ENCODE measurements at regions not wholly inside any gene's neighbourhood (a gene's known extent, or its start where the extent isn't known, plus 50 kb on each side); places are given as distances from the start of the nearest gene placed in this dataset.
"Not testable (repeated sequence)": the region's sequence is repeated elsewhere in the genome, so short reads cannot be mapped to it uniquely, and the experiment has no call there.

- no peak for TF ChIP-seq CTCF (IDR thresholded peaks at IDR 0.05)
- no peak overlapping the region for H3K27ac Mint-ChIP-seq (ENCODE audit: unreplicated experiment)
- peaks cover 6% of the 10 kb centered on the region for H3K4me1 Mint-ChIP-seq (ENCODE audit: unreplicated experiment)
- H3K9me3 Mint-ChIP-seq (ENCODE audit: unreplicated experiment): peaks cover 13% of the 10 kb centered on the region
- H3K27me3 Mint-ChIP-seq (ENCODE audit: unreplicated experiment): no peaks in the 10 kb centered on the region
- no peak for DNase-seq (ENCODE audit: extremely low spot score, unreplicated experiment)
- no peak overlapping the region for H3K4me3 Mint-ChIP-seq (ENCODE audit: unreplicated experiment)
- H3K36me3 Mint-ChIP-seq (ENCODE audit: unreplicated experiment): peaks cover 20% of the 10 kb centered on the region
These were observed 165.3 kb upstream of the NREP start for GRCh38 chr5:111922344-111922743.

GRCh38 chr5:111921691-111922090 is 164.7 kb upstream of the NREP start:
- Mint-ChIP-seq H3K9me3 (ENCODE audit: unreplicated experiment) (peaks cover 13% of the 10 kb centered on the region), H3K36me3 (ENCODE audit: unreplicated experiment) (peaks cover 20% of the 10 kb centered on the region)
- not testable (repeated sequence) for DNase-seq (ENCODE audit: extremely low spot score, unreplicated experiment); H3K4me1 Mint-ChIP-seq (ENCODE audit: unreplicated experiment); H3K27ac Mint-ChIP-seq (ENCODE audit: unreplicated experiment); H3K4me3 Mint-ChIP-seq (ENCODE audit: unreplicated experiment); H3K27me3 Mint-ChIP-seq (ENCODE audit: unreplicated experiment)

GRCh38 chr5:111914966-111915636 is 158.1 kb upstream of the NREP start:
- H3K36me3 Mint-ChIP-seq (ENCODE audit: unreplicated experiment): peaks cover 27% of the 10 kb centered on the region
- H3K9me3 Mint-ChIP-seq (ENCODE audit: unreplicated experiment): peaks cover 18% of the 10 kb centered on the region
- peak overlapping the region; percentile 6 for H3K27ac Mint-ChIP-seq (ENCODE audit: unreplicated experiment)
- no peak for DNase-seq (ENCODE audit: extremely low spot score, unreplicated experiment)
- no peak for TF ChIP-seq CTCF (IDR thresholded peaks at IDR 0.05)
- H3K4me3 Mint-ChIP-seq (ENCODE audit: unreplicated experiment): no peak overlapping the region
- H3K27me3 Mint-ChIP-seq (ENCODE audit: unreplicated experiment): no peaks in the 10 kb centered on the region
- peaks cover 12% of the 10 kb centered on the region for H3K4me1 Mint-ChIP-seq (ENCODE audit: unreplicated experiment)

GRCh38 chr5:111902436-111902835 is 145.4 kb upstream of the NREP start:
- no peak for DNase-seq (ENCODE audit: extremely low spot score, unreplicated experiment)

GRCh38 chr5:111901296-111901695 is 144.3 kb upstream of the NREP start:
- peaks cover 24% of the 10 kb centered on the region for H3K36me3 Mint-ChIP-seq (ENCODE audit: unreplicated experiment)
- H3K9me3 Mint-ChIP-seq (ENCODE audit: unreplicated experiment): peaks cover 42% of the 10 kb centered on the region
- no peak for DNase-seq (ENCODE audit: extremely low spot score, unreplicated experiment)
- H3K27ac Mint-ChIP-seq (ENCODE audit: unreplicated experiment): no peak overlapping the region
- H3K27me3 Mint-ChIP-seq (ENCODE audit: unreplicated experiment): no peaks in the 10 kb centered on the region
- TF ChIP-seq CTCF (IDR thresholded peaks at IDR 0.05): no peak
- H3K4me1 Mint-ChIP-seq (ENCODE audit: unreplicated experiment): peaks cover 19% of the 10 kb centered on the region
- no peak overlapping the region for H3K4me3 Mint-ChIP-seq (ENCODE audit: unreplicated experiment)

More at GRCh38 chr5:111902436-111902835, 145.4 kb upstream of the NREP start:
- H3K4me3 Mint-ChIP-seq (ENCODE audit: unreplicated experiment): no peak overlapping the region
- peaks cover 24% of the 10 kb centered on the region for H3K36me3 Mint-ChIP-seq (ENCODE audit: unreplicated experiment)
- H3K27ac Mint-ChIP-seq (ENCODE audit: unreplicated experiment): peak overlapping the region; percentile 36
- TF ChIP-seq CTCF (IDR thresholded peaks at IDR 0.05): no peak
- peaks cover 19% of the 10 kb centered on the region for H3K4me1 Mint-ChIP-seq (ENCODE audit: unreplicated experiment)
- no peaks in the 10 kb centered on the region for H3K27me3 Mint-ChIP-seq (ENCODE audit: unreplicated experiment)
- peaks cover 42% of the 10 kb centered on the region for H3K9me3 Mint-ChIP-seq (ENCODE audit: unreplicated experiment)

Measured in osteocyte (in vitro differentiated cells).